T-helper 17 cell (primary cell): ENCODE measurements at regions not wholly inside any gene's neighbourhood (a gene's known extent, or its start where the extent isn't known, plus 50 kb on each side); places are given as distances from the start of the nearest gene placed in this dataset.

ENCODE experiments used
- ATAC-seq: fragments of 150-1000 bp; cut with Tn5 transposase; 2 replicates; pipeline ENCODE4 v1.10.0; 2021; ENCODE audit warnings: mild to moderate bottlenecking, moderate library complexity
- DNase-seq, 3 donors: peaks; one replicate each; pipeline versions ENCODE4 v3.0.0 to v3.0.0-alpha.2; 2020 to 2021
- H3K9me3 ChIP-seq: one replicate; pipeline ENCODE4 v1.7.0; 2013; ENCODE audit warnings: low read length, mild to moderate bottlenecking; ENCODE audit not compliant: control insufficient read depth, poor library complexity, severe bottlenecking
- H3K27ac Mint-ChIP-seq: one replicate; pipeline ENCODE4 v1.8.0; 2022; ENCODE audit warnings: mild to moderate bottlenecking, moderate library complexity, mixed read lengths
- H3K27me3 Mint-ChIP-seq: one replicate; pipeline ENCODE4 v1.8.0; 2022; ENCODE audit warnings: mixed read lengths
- H3K36me3 Mint-ChIP-seq: one replicate; pipeline ENCODE4 v1.8.0; 2022; ENCODE audit warnings: low read depth, mixed read lengths
- H3K4me1 Mint-ChIP-seq: one replicate; pipeline ENCODE4 v1.8.0; 2022; ENCODE audit warnings: mild to moderate bottlenecking, mixed read lengths
- H3K4me3 Mint-ChIP-seq: one replicate; pipeline ENCODE4 v1.8.0; 2022; ENCODE audit warnings: mild to moderate bottlenecking, moderate library complexity, mixed read lengths

DNA sequence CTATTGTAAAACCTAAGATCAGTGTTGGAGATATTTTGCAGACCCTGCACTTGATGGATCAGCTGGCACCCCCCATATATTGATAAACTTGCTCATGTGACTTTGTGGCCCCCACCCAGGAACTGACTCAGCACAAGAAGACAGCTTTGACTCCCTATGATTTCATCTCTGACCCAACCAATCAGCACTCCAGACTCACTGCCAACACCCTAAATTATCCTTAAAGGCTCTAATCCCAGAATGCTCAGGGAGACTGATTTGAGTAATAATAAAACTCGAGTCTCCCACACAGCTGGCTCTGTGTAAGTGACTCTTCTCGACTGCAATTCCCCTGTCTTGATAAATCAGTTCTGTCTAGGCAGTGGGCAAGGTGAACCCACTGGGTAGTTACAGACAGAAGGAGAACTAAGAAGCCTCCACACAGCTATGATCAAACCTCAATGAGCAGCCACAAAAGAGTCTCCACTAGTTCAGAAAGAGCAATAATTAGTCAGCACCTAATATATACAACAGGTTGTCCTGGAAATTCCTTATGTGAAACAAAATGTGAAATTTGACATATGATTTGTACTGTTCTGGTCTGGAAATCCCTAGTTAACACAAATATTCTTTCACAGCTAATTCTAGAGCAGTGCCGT lies 52.2 kb downstream of the ACTL7B start:
- H3K27ac Mint-ChIP-seq, result no peak overlapping the region
- H3K36me3 Mint-ChIP-seq, result no peaks in the 10 kb centered on the region
- H3K27me3 Mint-ChIP-seq, result peaks cover 10% of the 10 kb centered on the region
- H3K4me3 Mint-ChIP-seq, result no peak overlapping the region
- ATAC-seq, result no peak
- H3K9me3 ChIP-seq, result no peaks in the 10 kb centered on the region
- no peak for DNase-seq
- no peaks in the 10 kb centered on the region for H3K4me1 Mint-ChIP-seq

DNA sequence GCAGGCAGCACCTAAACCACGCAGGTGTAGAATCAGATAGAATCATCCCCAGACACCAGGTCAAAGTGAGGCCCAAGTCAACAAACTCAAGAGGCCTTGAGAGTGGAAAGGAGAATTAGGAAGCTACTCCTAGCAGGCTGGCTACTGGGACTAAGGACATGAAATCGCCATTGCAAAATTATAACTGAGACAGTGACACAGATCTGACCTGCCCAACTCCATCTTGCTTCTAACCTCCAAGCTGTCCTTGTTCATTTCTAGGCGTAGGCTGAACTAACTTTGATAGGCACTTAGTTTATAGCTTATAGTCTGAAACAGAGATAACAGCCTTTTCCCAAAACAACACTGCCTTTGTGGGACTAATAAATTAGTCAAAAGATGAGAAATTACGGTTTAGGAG lies 52.8 kb downstream of the ACTL7B start:
- peaks cover 10% of the 10 kb centered on the region for H3K27me3 Mint-ChIP-seq

DNA sequence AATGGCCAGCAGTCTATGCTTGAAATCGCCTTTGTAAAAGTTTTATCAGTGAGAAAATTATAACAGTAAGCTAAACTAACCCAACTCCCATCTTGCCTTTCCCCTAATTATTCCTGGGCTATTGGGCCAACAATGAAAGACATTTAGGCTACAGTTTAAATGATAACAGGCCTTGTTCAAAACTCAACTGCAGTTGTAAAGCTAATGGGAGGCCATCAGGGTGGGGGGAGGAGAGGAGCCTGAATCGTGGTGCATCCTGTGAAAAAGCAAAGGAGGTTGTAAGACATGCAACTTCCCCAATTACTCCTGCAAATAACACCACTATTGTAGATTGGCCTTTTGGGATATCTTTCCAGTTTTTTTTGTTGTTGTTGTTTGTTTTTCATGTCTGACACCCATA lies 53.8 kb downstream of the ACTL7B start:
- no peak overlapping the region for H3K27ac Mint-ChIP-seq
- no peak for ATAC-seq
- no peak overlapping the region for H3K4me3 Mint-ChIP-seq
- peaks cover 10% of the 10 kb centered on the region for H3K27me3 Mint-ChIP-seq
- no peaks in the 10 kb centered on the region for H3K36me3 Mint-ChIP-seq
- no peaks in the 10 kb centered on the region for H3K4me1 Mint-ChIP-seq
- DNase-seq, result no peak
- H3K9me3 ChIP-seq, result no peaks in the 10 kb centered on the region

More for the DNA sequence above, 52.8 kb downstream of the ACTL7B start:
- H3K4me1 Mint-ChIP-seq, result no peaks in the 10 kb centered on the region
- ATAC-seq (no peak), DNase-seq (no peak)
- H3K4me3 Mint-ChIP-seq, result no peak overlapping the region
- H3K36me3 Mint-ChIP-seq, result no peaks in the 10 kb centered on the region
- no peak overlapping the region for H3K27ac Mint-ChIP-seq
- no peaks in the 10 kb centered on the region for H3K9me3 ChIP-seq

DNA sequence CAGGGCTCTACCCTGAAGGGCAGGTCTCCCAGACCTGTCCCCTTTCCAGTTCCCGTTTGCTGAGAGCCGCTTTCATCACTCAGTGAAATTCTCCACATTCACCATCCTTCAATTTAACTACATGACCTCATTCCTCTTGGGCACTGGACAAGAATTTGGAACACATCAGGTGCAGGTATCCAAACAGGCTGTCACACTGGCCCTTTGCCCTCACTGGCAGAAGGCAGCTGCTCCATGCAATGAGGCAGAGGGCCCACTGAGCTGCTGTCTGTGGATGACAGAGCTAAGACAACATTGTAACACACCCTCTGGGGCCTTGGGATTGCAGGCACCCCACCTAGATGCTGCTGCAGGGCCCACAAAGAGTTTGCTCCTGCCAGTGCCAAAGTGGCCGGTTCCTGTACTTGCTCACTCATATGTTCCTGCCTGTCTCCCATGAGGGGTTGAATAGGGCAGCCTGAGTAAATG lies 55.1 kb downstream of the ACTL7B start:
- H3K27me3 Mint-ChIP-seq, result peaks cover 10% of the 10 kb centered on the region

DNA sequence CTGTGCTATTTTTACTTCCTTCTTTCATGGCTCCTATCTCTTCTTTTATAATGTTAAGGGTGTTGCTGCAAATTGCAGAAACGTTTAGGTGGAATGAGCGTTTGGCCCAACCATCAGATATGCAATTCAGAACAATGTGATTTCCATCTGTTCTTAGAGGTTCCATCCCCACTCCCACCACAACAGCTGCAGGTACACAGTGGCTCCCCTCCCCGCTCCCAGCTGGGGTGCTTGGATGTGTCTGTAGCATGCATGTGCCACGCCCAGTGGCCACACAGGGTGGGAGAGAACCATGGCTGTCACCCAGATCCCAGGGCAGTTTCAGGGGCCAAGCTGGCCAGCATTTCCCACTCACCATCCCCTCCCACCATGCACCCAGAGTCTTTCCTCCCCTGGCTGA lies 62.2 kb downstream of the ACTL7B start:
- Mint-ChIP-seq H3K27ac (no peak overlapping the region), H3K4me3 (no peak overlapping the region), H3K27me3 (no peaks in the 10 kb centered on the region), H3K4me1 (no peaks in the 10 kb centered on the region), H3K36me3 (no peaks in the 10 kb centered on the region)
- no peaks in the 10 kb centered on the region for H3K9me3 ChIP-seq
- DNase-seq, result no peak
- no peak for ATAC-seq

More for the DNA sequence above, 55.1 kb downstream of the ACTL7B start:
- no peaks in the 10 kb centered on the region for H3K4me1 Mint-ChIP-seq
- H3K9me3 ChIP-seq, result no peaks in the 10 kb centered on the region
- DNase-seq (no peak), ATAC-seq (no peak)
- H3K4me3 Mint-ChIP-seq, result no peak overlapping the region
- no peaks in the 10 kb centered on the region for H3K36me3 Mint-ChIP-seq
- H3K27ac Mint-ChIP-seq, result no peak overlapping the region

DNA sequence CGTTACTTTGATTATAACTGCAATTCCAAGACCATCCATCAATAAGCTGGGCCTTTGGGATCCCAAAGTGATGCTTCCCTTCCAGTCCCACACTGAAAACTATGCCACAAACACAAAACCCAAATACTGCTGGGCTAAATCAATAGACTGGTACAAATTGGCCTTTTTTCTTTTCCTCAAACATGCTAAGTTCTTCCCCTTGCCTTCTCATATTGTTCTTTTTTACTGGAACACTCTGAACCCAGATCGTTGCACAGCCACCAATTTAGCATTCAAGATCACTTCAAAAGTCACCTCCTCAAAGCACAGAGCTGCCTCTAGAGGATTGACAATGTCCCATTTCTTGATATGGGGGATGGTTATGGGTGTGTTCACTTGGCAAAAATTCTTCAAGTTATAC lies 66.0 kb downstream of the ACTL7B start:
- ATAC-seq (no peak), DNase-seq (no peak)
- Mint-ChIP-seq H3K4me1 (no peaks in the 10 kb centered on the region), H3K27me3 (peaks cover 7% of the 10 kb centered on the region), H3K36me3 (no peaks in the 10 kb centered on the region), H3K4me3 (no peak overlapping the region), H3K27ac (no peak overlapping the region)
- H3K9me3 ChIP-seq, result no peaks in the 10 kb centered on the region

DNA sequence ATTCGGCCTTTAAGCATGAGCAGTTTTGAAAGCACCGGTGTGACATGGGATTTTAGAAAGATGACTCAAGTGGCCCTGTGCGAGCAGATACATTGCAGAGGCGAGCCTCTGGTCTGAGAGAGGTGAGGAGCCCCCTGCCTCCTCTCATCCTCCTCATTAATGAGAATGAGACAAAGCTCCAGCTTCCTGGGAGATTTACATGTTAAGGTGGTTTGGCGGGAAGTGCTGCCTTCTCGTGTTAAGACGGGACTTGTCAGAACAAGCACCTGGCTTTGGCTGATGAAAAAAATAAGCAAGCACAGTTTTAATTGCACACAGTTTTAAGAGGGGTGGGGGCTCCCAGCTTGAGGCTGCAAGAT lies 68.1 kb downstream of the ACTL7B start:
- Mint-ChIP-seq H3K4me3 (no peak overlapping the region), H3K27ac (no peak overlapping the region), H3K36me3 (no peaks in the 10 kb centered on the region), H3K27me3 (peaks cover 15% of the 10 kb centered on the region), H3K4me1 (no peaks in the 10 kb centered on the region)
- H3K9me3 ChIP-seq, result no peaks in the 10 kb centered on the region
- no peak for ATAC-seq
- DNase-seq, result no peak

DNA sequence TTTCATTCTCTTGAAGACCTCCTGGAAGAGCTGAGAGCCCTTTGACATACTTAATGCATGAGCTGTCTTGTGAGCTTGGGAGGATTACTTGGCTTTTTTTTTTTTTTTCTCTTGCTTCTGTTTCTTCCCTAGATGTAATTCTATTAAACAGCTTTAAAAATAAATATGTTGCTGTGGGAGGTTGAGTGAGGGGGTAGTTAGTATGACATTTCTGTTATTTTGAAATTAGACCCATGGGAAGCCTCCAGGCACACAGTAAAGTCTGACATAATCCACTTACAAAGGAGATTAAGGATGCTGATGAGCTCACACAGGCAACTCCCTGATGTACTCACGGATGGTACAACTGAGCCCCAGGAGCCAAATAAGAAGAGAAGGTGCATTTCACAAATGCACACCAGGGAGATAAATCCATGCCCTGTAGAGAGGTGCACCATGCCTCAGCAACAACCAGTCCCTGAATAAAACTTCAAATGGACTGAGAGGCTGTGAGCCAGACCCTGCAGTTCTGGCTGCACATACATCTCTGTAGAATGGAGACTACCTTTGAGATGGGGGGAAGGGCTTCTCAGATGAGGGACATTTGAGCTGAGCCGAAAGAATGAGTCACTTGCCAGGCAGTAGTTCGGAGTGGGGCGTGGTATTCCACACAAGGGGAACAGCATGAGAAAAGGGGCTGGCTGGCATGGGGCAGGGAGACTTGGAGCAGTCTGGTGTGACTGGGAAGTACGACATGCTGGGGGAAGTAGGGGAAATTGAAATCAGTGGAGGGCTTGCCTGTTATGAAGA lies 68.7 kb downstream of the ACTL7B start:
- no peaks in the 10 kb centered on the region for H3K9me3 ChIP-seq
- Mint-ChIP-seq H3K27ac (no peak overlapping the region), H3K27me3 (peaks cover 17% of the 10 kb centered on the region), H3K36me3 (no peaks in the 10 kb centered on the region), H3K4me3 (no peak overlapping the region), H3K4me1 (no peaks in the 10 kb centered on the region)
- no peak for DNase-seq
- no peak for ATAC-seq

DNA sequence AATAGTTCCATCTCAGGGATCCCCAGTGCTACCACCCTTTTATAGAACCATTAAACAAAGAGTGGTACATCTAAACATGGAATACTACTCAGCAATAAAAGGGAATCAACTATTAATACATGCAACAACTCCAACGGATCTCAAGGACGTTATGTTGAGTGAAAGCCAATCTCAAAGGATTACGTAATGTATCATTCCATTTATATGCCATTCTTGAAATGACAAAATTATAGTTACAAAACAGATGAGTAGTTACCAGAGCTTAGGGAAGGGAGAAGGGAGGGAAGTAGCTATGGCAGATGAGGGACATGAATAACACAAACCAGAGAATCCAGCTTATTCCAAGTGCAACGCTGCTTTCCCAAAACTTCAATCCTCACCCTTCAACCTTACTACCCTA lies 69.5 kb downstream of the ACTL7B start:
- ATAC-seq, result no peak
- Mint-ChIP-seq H3K27ac (no peak overlapping the region), H3K27me3 (peaks cover 25% of the 10 kb centered on the region), H3K36me3 (no peaks in the 10 kb centered on the region), H3K4me3 (no peak overlapping the region), H3K4me1 (no peaks in the 10 kb centered on the region)
- no peak for DNase-seq
- H3K9me3 ChIP-seq, result no peaks in the 10 kb centered on the region

DNA sequence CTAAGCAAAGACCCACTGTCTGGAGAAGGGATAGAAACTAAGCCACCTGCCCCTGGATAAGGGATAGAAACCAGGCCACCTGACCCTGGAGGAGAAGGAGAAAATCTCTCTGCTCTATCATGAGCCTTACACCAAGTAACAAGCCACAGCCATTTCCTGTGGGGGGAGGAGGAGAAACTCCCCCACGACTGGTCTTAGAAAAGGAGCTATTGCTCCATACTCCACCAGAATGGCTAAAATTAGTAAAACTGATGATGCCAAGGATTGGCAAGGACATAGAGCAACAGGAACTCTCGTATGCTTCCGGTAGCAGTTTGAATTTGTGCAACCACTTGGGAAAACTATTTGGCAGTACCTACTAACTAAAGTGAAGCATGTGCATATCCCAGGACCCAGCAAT lies 70.8 kb downstream of the ACTL7B start:
- H3K36me3 Mint-ChIP-seq, result no peaks in the 10 kb centered on the region
- no peak for DNase-seq
- no peak overlapping the region for H3K27ac Mint-ChIP-seq
- H3K4me3 Mint-ChIP-seq, result no peak overlapping the region
- H3K4me1 Mint-ChIP-seq, result no peaks in the 10 kb centered on the region
- no peak for ATAC-seq
- H3K9me3 ChIP-seq, result no peaks in the 10 kb centered on the region
- H3K27me3 Mint-ChIP-seq, result peaks cover 34% of the 10 kb centered on the region

DNA sequence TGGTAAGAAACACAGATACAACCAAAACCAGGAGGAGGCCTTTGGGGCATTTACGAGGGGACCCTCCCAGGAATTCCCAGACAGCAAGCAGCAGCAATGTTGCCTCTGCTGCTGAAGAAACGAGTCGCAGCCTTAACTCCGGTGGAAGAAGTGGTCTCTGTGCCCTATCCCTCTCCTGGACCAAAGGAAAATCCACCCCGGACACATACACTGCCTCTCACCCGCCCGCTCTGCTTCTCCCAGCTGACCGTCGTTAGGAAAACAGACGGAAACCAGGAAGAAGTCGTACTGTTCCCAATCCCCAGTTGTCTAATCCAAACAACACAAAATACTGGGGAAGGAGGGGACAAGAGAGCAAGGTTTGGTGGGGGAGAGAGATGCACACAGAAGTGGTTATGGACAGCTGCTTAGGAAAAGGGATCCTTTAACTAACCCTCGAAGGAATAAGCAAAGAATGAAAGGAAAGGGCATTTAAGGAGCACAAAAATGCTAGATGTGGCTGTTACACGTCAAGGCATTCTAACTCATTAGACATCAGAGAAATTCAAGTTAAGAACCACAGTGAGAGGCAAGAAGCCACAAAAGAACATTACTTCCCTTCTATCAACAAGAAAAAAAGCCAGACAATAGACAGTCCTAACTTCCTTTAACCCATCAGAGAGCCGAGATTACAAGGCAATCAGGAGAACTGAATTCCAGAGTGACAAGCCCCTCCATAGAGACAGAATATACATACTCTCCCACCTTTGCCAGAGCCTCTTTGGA lies 71.9 kb downstream of the ACTL7B start:
- Mint-ChIP-seq H3K4me1 (no peaks in the 10 kb centered on the region), H3K36me3 (no peaks in the 10 kb centered on the region), H3K27ac (no peak overlapping the region), H3K4me3 (no peak overlapping the region), H3K27me3 (peaks cover 45% of the 10 kb centered on the region)
- ATAC-seq, result no peak
- no peak for DNase-seq
- no peaks in the 10 kb centered on the region for H3K9me3 ChIP-seq

DNA sequence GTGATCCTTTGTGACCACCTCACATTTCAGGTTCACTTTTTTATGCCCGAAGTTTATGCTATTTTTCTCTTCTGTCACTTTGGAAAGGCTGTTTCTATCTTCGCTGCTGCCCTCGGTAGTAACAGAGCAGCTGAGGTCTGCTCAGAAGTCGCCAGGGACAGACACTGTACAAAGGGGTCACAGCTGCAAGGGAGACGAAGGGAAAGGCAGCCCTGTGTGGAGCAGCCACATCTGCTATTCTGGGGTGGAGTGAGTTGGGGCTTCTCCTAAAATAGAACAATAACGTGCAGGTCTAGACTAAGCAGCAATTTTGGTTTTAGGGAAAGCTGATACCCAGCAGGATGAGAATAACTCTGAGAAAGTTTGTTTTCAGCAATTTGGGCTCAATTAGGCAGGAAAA lies 72.5 kb downstream of the ACTL7B start:
- Mint-ChIP-seq H3K27ac (no peak overlapping the region), H3K27me3 (peaks cover 51% of the 10 kb centered on the region), H3K4me3 (no peak overlapping the region), H3K36me3 (no peaks in the 10 kb centered on the region), H3K4me1 (peaks cover 2% of the 10 kb centered on the region)
- H3K9me3 ChIP-seq, result no peaks in the 10 kb centered on the region
- DNase-seq (no peak), ATAC-seq (no peak)

DNA sequence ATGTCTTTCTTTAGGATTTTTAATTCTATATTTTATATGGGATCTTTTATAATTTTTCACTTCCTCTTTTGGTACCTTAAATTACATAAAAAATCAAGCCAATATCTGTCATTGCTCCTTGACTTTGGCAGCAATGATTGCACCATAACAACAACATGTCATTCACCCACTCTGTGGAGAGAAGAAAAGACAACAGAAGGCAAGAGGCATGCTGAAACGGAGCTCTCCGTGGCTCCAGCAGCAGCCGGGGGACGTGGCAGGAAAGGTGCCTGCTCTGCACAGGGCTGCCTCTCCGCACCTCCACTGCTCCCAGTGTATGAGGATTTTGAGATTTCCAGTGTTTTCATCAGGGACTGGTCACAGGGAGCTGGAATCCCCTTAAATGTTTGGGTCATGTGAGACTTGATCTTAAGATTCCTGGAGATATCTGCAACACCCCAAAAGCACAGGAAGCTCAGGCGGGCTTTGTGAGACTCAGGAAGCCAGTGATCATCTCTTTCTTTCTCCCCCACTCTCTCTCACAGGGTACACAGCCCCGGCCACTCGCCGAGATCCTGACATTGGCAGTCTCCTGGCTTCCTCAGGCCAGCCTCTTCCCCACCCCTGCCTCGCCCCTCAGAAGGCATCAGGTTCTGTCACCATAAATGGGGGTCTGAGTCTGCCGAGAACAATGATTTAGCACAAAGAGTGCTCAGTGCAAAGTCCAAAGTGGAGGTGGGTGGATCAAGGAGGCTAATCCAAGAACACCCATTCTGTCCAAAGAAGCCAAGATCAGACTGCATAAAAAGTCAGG lies 74.6 kb downstream of the ACTL7B start:
- Mint-ChIP-seq H3K27me3 (peaks cover 66% of the 10 kb centered on the region), H3K4me3 (no peak overlapping the region)

More for the DNA sequence above, 74.6 kb downstream of the ACTL7B start:
- H3K9me3 ChIP-seq, result no peaks in the 10 kb centered on the region
- Mint-ChIP-seq H3K36me3 (no peaks in the 10 kb centered on the region), H3K27ac (no peak overlapping the region), H3K4me1 (peaks cover 2% of the 10 kb centered on the region)
- DNase-seq, result no peak
- ATAC-seq, result no peak
